HG03460 (cell line): ENCODE measurements at regions not wholly inside any gene's neighbourhood (a gene's known extent, or its start where the extent isn't known, plus 50 kb on each side); places are given as distances from the start of the nearest gene placed in this dataset.

Source experiments
- ATAC-seq: cut with Tn5 transposase; IDR thresholded peaks from one replicate; pipeline ENCODE4 v1.9.1; 2021; ENCODE audit not compliant: unreplicated experiment

GRCh38 chr13:40186041-40186440, 480.4 kb downstream of the FOXO1 start:
- ATAC-seq = no peak

GRCh38 chr13:40186626-40187323, 479.7 kb downstream of the FOXO1 start:
- no peak for ATAC-seq

GRCh38 chr13:40187324-40187795, 479.1 kb downstream of the FOXO1 start:
- no peak for ATAC-seq

- ATAC-seq = no peak
These were observed 478.4 kb downstream of the FOXO1 start for GRCh38 chr13:40187841-40188591.

- no peak for ATAC-seq
These were observed 477.0 kb downstream of the FOXO1 start for GRCh38 chr13:40189426-40189825.

- ATAC-seq = no peak
These were observed 476.4 kb downstream of the FOXO1 start for GRCh38 chr13:40189898-40190630.

- no peak for ATAC-seq
These were observed 475.8 kb downstream of the FOXO1 start for GRCh38 chr13:40190641-40191100.

GRCh38 chr13:40191186-40191980, 475.1 kb downstream of the FOXO1 start:
- ATAC-seq = no peak

GRCh38 chr13:40192452-40192851, 474.0 kb downstream of the FOXO1 start:
- no peak for ATAC-seq

GRCh38 chr13:40192858-40193257, 473.6 kb downstream of the FOXO1 start:
- no peak for ATAC-seq

GRCh38 chr13:40193286-40194223, 472.9 kb downstream of the FOXO1 start:
- no peak for ATAC-seq

GRCh38 chr13:40194224-40194806, 472.1 kb downstream of the FOXO1 start:
- ATAC-seq = no peak

GRCh38 chr13:40197049-40197448, 469.4 kb downstream of the FOXO1 start:
- no peak for ATAC-seq

- ATAC-seq = no peak
These were observed 468.4 kb downstream of the FOXO1 start for GRCh38 chr13:40197936-40198595.

- no peak for ATAC-seq
These were observed 466.0 kb downstream of the FOXO1 start for GRCh38 chr13:40200273-40200978.

GRCh38 chr13:40204246-40204645, 462.2 kb downstream of the FOXO1 start:
- no peak for ATAC-seq

- ATAC-seq = no peak
These were observed 460.6 kb downstream of the FOXO1 start for GRCh38 chr13:40205771-40206240.
